Keratinocyte (primary cell): ENCODE measurements at regions not wholly inside any gene's neighbourhood (a gene's known extent, or its start where the extent isn't known, plus 50 kb on each side); places are given as distances from the start of the nearest gene placed in this dataset.

Source experiments
- DNase-seq: peaks from one replicate; pipeline ENCODE4 v3.0.0-alpha.2; 2011; ENCODE audit warnings: low read depth, missing footprints, low spot score
- FAIRE-seq: peaks from 2 replicates; lab custom pipeline; 2011; peaks lifted over from hg19 to GRCh38; lab: Jason Lieb, UNC
- H2AFZ ChIP-seq: 2 replicates; pipeline ENCODE4 v1.6.0; 2012; ENCODE audit warnings: low read length, control low read depth, inconsistent platforms; ENCODE audit not compliant: control insufficient read depth
- H3K27ac ChIP-seq: 2 replicates; pipeline ENCODE4 v1.5.1; 2011; ENCODE audit warnings: low read length; ENCODE audit not compliant: control insufficient read depth, insufficient read depth
- H3K27me3 ChIP-seq: 3 replicates; pipeline ENCODE4 v1.6.0; 2011; ENCODE audit warnings: low read length; ENCODE audit not compliant: control insufficient read depth, insufficient read depth; ENCODE audit errors: extremely low read depth
- H3K36me3 ChIP-seq, 2 experiments: 2 replicates in 1 of 2; 3 replicates in 1 of 2; pipeline ENCODE4 v1.5.1; 2011; ENCODE audit warnings: low read length in 2 of 2, mild to moderate bottlenecking in 1 of 2; ENCODE audit not compliant: control insufficient read depth in 2 of 2, insufficient read depth in 2 of 2; ENCODE audit errors: extremely low read depth in 1 of 2
- H3K4me1 ChIP-seq: 3 replicates; pipeline ENCODE4 v1.5.1; 2011; ENCODE audit warnings: low read length; ENCODE audit not compliant: control insufficient read depth, insufficient read depth; ENCODE audit errors: extremely low read depth
- H3K4me2 ChIP-seq: 3 replicates; pipeline ENCODE4 v1.6.0; 2011; ENCODE audit warnings: low read depth, low read length; ENCODE audit not compliant: control insufficient read depth, insufficient read depth; ENCODE audit errors: extremely low read depth
- H3K4me3 ChIP-seq, 3 experiments: fragments of 200-600 bp in 1 of 3; sonication (generic) in 1 of 3; 2 replicates in 2 of 3; 3 replicates in 1 of 3; pipeline ENCODE4 v1.5.1; 2011 to 2016; ENCODE audit warnings: low read length in 3 of 3, mild to moderate bottlenecking in 3 of 3, control low read depth in 2 of 3, inconsistent platforms in 1 of 3, low read depth in 1 of 3, mixed read lengths in 1 of 3, mixed run types in 1 of 3, moderate library complexity in 1 of 3; ENCODE audit not compliant: control insufficient read depth in 2 of 3, insufficient read depth in 2 of 3; ENCODE audit errors: extremely low read depth in 1 of 3
- H3K79me2 ChIP-seq: 2 replicates; pipeline ENCODE4 v1.6.0; 2012; ENCODE audit warnings: low read length; ENCODE audit not compliant: control insufficient read depth, insufficient read depth
- H3K9ac ChIP-seq: 3 replicates; pipeline ENCODE4 v1.6.0; 2011; ENCODE audit warnings: low read length; ENCODE audit not compliant: control insufficient read depth, insufficient read depth; ENCODE audit errors: extremely low read depth
- H3K9me1 ChIP-seq: 3 replicates; pipeline ENCODE4 v1.6.0; 2011; ENCODE audit warnings: low read length; ENCODE audit not compliant: control insufficient read depth, insufficient read depth; ENCODE audit errors: extremely low read depth
- H3K9me3 ChIP-seq: 2 replicates; pipeline ENCODE4 v1.5.1; 2012; ENCODE audit warnings: low read depth, low read length; ENCODE audit not compliant: control insufficient read depth
- H4K20me1 ChIP-seq: 3 replicates; pipeline ENCODE4 v1.6.0; 2011; ENCODE audit warnings: low read length; ENCODE audit not compliant: control insufficient read depth, insufficient read depth; ENCODE audit errors: extremely low read depth
- EZH2 ChIP-seq: IDR thresholded peaks from one replicate; pipeline ENCODE4 v1.6.1; 2012; ENCODE audit warnings: inconsistent platforms, mild to moderate bottlenecking, low read length, moderate library complexity
- dilution Hi-C: fragments of 300-500 bp; cut with MboI; formaldehyde crosslinking; loops from one replicate; pipeline ENCODE4 v1.7.0; 2020; ENCODE audit warnings: low sequenced_read_pairs; ENCODE audit not compliant: extremely low pct_ligation_motif_present
- TF ChIP-seq, protein P1 (sequence below), 3 experiments: IDR thresholded peaks in 1 of 3; conservative IDR thresholded peaks in 1 of 3; optimal IDR thresholded peaks in 1 of 3; 2 replicates in 2 of 3; 3 replicates in 1 of 3; pipeline versions ENCODE3 to v1.5.1; 2011; ENCODE audit warnings: low read length in 3 of 3, mild to moderate bottlenecking in 3 of 3, moderate library complexity in 2 of 3, control low read depth in 1 of 3, inconsistent platforms in 1 of 3; ENCODE audit not compliant: insufficient read depth in 2 of 3; ENCODE audit errors: extremely low read depth in 1 of 3

- no peaks in the 10 kb centered on the region for H3K27me3 ChIP-seq
- FAIRE-seq (no peak), DNase-seq (no peak)
- no peaks in the 10 kb centered on the region for H4K20me1 ChIP-seq
- H3K36me3 ChIP-seq, result no peaks in the 10 kb centered on the region
- no peak overlapping the region for H3K4me3 ChIP-seq
- no peak overlapping the region for H3K27ac ChIP-seq
- H3K4me2 ChIP-seq, result no peak overlapping the region
- TF ChIP-seq EZH2, result no peak
- TF ChIP-seq, protein P1, sequence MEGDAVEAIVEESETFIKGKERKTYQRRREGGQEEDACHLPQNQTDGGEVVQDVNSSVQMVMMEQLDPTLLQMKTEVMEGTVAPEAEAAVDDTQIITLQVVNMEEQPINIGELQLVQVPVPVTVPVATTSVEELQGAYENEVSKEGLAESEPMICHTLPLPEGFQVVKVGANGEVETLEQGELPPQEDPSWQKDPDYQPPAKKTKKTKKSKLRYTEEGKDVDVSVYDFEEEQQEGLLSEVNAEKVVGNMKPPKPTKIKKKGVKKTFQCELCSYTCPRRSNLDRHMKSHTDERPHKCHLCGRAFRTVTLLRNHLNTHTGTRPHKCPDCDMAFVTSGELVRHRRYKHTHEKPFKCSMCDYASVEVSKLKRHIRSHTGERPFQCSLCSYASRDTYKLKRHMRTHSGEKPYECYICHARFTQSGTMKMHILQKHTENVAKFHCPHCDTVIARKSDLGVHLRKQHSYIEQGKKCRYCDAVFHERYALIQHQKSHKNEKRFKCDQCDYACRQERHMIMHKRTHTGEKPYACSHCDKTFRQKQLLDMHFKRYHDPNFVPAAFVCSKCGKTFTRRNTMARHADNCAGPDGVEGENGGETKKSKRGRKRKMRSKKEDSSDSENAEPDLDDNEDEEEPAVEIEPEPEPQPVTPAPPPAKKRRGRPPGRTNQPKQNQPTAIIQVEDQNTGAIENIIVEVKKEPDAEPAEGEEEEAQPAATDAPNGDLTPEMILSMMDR (optimal IDR thresholded peaks at IDR 0.05 in 1 of 3, IDR thresholded peaks at IDR 0.05 in 1 of 3, conservative IDR thresholded peaks at IDR 0.05 in 1 of 3; ENCODE audit: extremely low read depth in 1 of 3, insufficient read depth in 2 of 3, low read length in 3 of 3), result no peak
- no peaks in the 10 kb centered on the region for H3K79me2 ChIP-seq
- H3K9me1 ChIP-seq, result no peaks in the 10 kb centered on the region
- H2AFZ ChIP-seq, result no peak overlapping the region
- no peaks in the 10 kb centered on the region for H3K4me1 ChIP-seq
- no peaks in the 10 kb centered on the region for H3K9me3 ChIP-seq
- no peak overlapping the region for H3K9ac ChIP-seq
- dilution Hi-C loops, result no loop called here
Observed at GRCh38 chr14:46300765-46301164, 350.8 kb downstream of the RPL10L start.

DNA sequence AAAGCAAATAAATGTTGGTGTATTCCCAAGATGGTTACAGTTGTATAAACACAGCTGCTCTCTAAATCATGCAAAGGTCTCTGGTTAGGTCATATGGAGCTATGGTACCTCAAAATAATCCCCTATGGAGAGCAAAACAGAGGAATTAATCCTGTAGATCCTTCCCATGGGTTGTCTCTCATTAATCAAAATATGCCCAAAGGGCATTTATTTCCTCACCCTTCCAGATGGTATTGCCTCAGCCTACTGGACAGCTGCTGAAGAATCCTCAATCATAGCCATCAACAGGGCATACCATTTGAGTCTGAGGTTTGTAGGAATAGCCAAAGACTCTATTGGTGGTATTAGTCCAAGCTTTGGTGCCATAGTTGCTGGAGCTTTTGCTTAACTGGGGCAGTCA is 360.9 kb downstream of the RPL10L start:
- Histone ChIP-seq H3K4me2 (no peak overlapping the region), H2AFZ (no peak overlapping the region), H3K36me3 (no peaks in the 10 kb centered on the region), H3K4me1 (no peaks in the 10 kb centered on the region), H4K20me1 (no peaks in the 10 kb centered on the region), H3K27me3 (no peaks in the 10 kb centered on the region), H3K9ac (no peak overlapping the region), H3K4me3 (no peak overlapping the region), H3K27ac (no peak overlapping the region), H3K9me3 (no peaks in the 10 kb centered on the region), H3K9me1 (no peaks in the 10 kb centered on the region), H3K79me2 (no peaks in the 10 kb centered on the region)
- DNase-seq (no peak), FAIRE-seq (no peak)
- no peak for TF ChIP-seq EZH2
- TF ChIP-seq, protein P1 (optimal IDR thresholded peaks at IDR 0.05 in 1 of 3, IDR thresholded peaks at IDR 0.05 in 1 of 3, conservative IDR thresholded peaks at IDR 0.05 in 1 of 3; ENCODE audit: extremely low read depth in 1 of 3, insufficient read depth in 2 of 3, low read length in 3 of 3), result no peak
- dilution Hi-C loops, result no loop called here
